Nephron (organoid): ENCODE measurements at regions not wholly inside any gene's neighbourhood (a gene's known extent, or its start where the extent isn't known, plus 50 kb on each side); places are given as distances from the start of the nearest gene placed in this dataset.
"Not testable (repeated sequence)": the region's sequence is repeated elsewhere in the genome, so short reads cannot be mapped to it uniquely, and the experiment has no call there.

Experiments used
- H3K27ac Mint-ChIP-seq, 3 experiments: 2 replicates each; pipeline ENCODE4 v1.8.0; 2020; ENCODE audit warnings: mixed read lengths in 3 of 3, mild to moderate bottlenecking in 2 of 3, moderate library complexity in 1 of 3
- H3K27me3 Mint-ChIP-seq: 2 replicates; pipeline ENCODE4 v1.8.0; 2021; ENCODE audit warnings: low read depth, mild to moderate bottlenecking, moderate library complexity, mixed read lengths
- H3K36me3 Mint-ChIP-seq: 2 replicates; pipeline ENCODE4 v1.8.0; 2020; ENCODE audit warnings: low read depth, mixed read lengths
- H3K4me1 Mint-ChIP-seq: 2 replicates; pipeline ENCODE4 v1.8.0; 2020; ENCODE audit warnings: mixed read lengths
- H3K4me3 Mint-ChIP-seq, 3 experiments: 2 replicates each; pipeline ENCODE4 v1.8.0; 2020; ENCODE audit warnings: mild to moderate bottlenecking in 3 of 3, mixed read lengths in 3 of 3, moderate library complexity in 2 of 3
- H3K9me3 Mint-ChIP-seq: 2 replicates; pipeline ENCODE4 v1.8.0; 2020; ENCODE audit warnings: mixed read lengths

GRCh38 chr1:120262791-120263751 lies 86.8 kb upstream of the SEC22B start:
- not testable (repeated sequence) for H3K9me3 Mint-ChIP-seq, H3K4me3 Mint-ChIP-seq, H3K4me1 Mint-ChIP-seq, H3K27ac Mint-ChIP-seq, H3K27me3 Mint-ChIP-seq, H3K36me3 Mint-ChIP-seq

DNA sequence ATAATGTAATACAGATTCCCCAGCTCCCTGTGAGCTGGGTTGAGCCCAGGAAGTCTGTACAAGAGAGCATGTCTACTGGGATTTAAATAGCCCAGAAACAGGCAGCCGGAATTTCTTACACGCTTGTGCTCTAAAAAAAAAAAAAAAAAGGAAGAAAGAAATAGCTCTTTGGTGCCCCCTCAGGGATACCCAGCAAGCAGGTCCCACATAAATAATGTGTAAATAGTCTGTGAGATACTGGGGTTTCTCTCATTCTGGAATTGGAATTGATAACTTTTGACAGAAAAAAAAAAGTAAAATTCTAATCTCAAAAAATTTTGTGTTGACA lies 81.4 kb upstream of the SEC22B start:
- not testable (repeated sequence) for H3K4me3 Mint-ChIP-seq, H3K27ac Mint-ChIP-seq

DNA sequence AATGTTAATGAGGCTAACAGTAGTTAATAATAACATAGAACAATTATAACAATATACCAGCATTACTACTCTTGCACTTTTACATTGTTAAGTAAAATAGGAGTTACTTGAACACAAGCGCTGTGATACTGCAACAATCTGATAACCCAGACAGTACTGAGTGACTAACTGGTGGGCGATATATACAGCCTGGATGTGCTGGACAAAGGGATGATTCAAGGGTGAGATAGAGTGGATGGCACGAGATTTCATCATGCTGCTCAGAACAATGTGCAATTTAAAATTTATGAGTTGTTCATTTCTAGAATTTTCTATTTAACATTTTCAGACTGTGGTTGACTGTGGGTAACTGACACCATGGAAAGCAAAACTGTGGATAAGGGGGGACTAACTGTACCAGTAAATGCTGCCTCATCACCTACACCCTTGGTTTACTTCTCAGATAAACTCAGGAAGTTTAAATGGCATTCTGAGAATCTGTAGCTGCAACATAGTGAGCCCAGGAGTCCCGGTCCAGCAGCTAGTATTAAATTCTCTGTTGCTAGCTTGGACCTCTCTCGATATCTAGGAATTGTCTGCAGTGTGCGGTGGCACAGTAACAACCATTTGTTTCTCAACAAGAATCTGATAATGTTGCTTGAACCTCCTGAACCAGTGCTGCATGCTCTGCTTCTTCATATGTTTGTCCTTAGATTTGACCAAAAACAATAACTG lies 80.9 kb upstream of the SEC22B start:
- H3K4me3 Mint-ChIP-seq, H3K27ac Mint-ChIP-seq, H3K36me3 Mint-ChIP-seq, H3K4me1 Mint-ChIP-seq, H3K9me3 Mint-ChIP-seq, H3K27me3 Mint-ChIP-seq: not testable (repeated sequence)

More for the DNA sequence above, 81.4 kb upstream of the SEC22B start:
- not testable (repeated sequence) for H3K9me3 Mint-ChIP-seq, H3K36me3 Mint-ChIP-seq, H3K27me3 Mint-ChIP-seq, H3K4me1 Mint-ChIP-seq

DNA sequence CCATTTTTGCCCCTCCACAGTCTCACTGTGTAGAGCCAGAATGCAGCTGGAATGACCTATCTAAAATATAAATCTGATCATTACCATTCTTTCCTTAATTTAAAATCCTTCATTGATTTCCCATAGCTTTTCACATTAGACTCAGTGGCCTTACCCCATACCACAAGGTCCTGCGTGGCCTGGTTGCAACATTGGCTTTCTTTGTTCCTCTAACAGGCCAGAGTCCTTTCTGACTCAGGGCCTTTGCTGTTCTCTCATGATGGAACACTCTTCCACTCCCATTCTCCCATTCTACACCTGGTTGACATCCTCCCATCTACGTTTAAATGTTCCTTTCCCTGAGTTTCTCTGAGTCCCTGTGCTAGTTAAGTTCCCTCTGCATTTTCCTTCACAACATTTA lies 74.4 kb upstream of the SEC22B start:
- not testable (repeated sequence) for H3K36me3 Mint-ChIP-seq, H3K27ac Mint-ChIP-seq, H3K4me3 Mint-ChIP-seq, H3K27me3 Mint-ChIP-seq, H3K4me1 Mint-ChIP-seq, H3K9me3 Mint-ChIP-seq

- not testable (repeated sequence) for H3K27me3 Mint-ChIP-seq, H3K27ac Mint-ChIP-seq
These were observed 72.6 kb upstream of the SEC22B start for GRCh38 chr1:120248726-120249427.

DNA sequence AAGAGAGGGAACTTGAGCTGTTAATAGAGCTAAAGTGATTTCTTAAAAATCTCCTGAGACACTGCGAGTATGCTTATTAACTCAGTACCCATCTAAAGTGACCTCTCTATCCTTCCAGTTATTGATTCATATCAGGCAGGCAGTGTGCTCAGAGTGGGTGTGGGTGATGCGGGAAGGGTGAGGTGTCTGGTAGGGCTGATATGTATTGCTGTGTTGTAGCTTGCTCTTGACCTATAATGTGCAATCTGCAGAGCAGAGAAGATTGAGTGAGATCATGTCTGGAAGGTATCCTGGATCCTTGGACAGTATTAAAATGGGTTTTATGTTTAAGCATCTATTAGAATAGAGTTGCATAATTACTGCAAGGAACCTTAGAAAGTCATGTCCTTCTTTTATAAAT lies 71.9 kb upstream of the SEC22B start:
- H3K4me3 Mint-ChIP-seq, H3K27ac Mint-ChIP-seq, H3K4me1 Mint-ChIP-seq, H3K36me3 Mint-ChIP-seq, H3K27me3 Mint-ChIP-seq, H3K9me3 Mint-ChIP-seq: not testable (repeated sequence)

More at GRCh38 chr1:120248726-120249427, 72.6 kb upstream of the SEC22B start:
- H3K36me3 Mint-ChIP-seq, H3K9me3 Mint-ChIP-seq, H3K4me3 Mint-ChIP-seq, H3K4me1 Mint-ChIP-seq: not testable (repeated sequence)

- H3K4me1 Mint-ChIP-seq, H3K4me3 Mint-ChIP-seq: not testable (repeated sequence)
These were observed 67.5 kb upstream of the SEC22B start for GRCh38 chr1:120243867-120244266.

DNA sequence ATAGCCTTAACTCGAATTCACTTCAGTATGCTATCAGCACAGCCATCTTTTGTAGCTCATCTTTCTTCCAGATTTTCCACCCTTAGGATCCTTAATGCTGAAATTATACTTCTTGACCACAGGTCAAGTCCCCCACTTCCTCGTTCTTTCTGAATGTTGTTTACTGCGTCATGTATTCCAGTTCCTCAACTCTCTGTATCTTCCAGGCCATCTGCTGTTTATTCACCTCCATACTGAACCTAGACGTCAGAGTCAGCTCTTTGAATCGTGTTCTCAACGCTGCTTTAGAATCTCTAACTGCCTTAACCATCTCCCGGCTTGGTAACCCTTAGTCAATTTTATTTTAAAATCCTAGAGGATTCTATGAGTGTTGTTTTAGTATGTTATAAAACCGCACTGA lies 66.3 kb upstream of the SEC22B start:
- not testable (repeated sequence) for H3K4me1 Mint-ChIP-seq, H3K27ac Mint-ChIP-seq, H3K4me3 Mint-ChIP-seq

More at GRCh38 chr1:120243867-120244266, 67.5 kb upstream of the SEC22B start:
- not testable (repeated sequence) for H3K36me3 Mint-ChIP-seq, H3K27ac Mint-ChIP-seq, H3K9me3 Mint-ChIP-seq, H3K27me3 Mint-ChIP-seq

GRCh38 chr1:120241868-120242267 lies 65.5 kb upstream of the SEC22B start:
- H3K36me3 Mint-ChIP-seq, H3K27ac Mint-ChIP-seq, H3K9me3 Mint-ChIP-seq, H3K4me1 Mint-ChIP-seq, H3K27me3 Mint-ChIP-seq, H3K4me3 Mint-ChIP-seq: not testable (repeated sequence)

More for the DNA sequence above, 66.3 kb upstream of the SEC22B start:
- not testable (repeated sequence) for H3K9me3 Mint-ChIP-seq, H3K36me3 Mint-ChIP-seq, H3K27me3 Mint-ChIP-seq

DNA sequence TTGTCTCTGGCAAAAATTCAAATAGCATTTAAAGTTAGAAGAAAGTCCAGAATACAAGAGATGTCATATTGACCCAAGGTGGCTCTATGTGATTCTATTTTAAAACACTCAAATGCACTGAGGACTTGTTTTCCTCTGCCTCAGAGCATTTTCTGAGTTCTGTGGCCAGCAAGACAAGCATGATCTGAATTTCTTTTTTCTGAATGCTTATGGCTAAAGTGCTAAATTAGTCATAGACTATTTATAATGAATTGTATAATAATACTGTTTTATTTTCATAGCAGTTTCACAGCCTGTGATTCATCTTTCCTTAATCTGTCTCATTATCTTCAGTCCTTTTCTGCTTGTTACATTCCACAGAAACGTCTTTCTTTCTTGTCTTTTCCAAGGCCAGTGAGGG lies 63.9 kb upstream of the SEC22B start:
- H3K27me3 Mint-ChIP-seq, H3K9me3 Mint-ChIP-seq, H3K4me1 Mint-ChIP-seq, H3K27ac Mint-ChIP-seq, H3K36me3 Mint-ChIP-seq, H3K4me3 Mint-ChIP-seq: not testable (repeated sequence)

- not testable (repeated sequence) for H3K36me3 Mint-ChIP-seq, H3K4me3 Mint-ChIP-seq, H3K4me1 Mint-ChIP-seq, H3K27ac Mint-ChIP-seq, H3K27me3 Mint-ChIP-seq, H3K9me3 Mint-ChIP-seq
These were observed 63.0 kb upstream of the SEC22B start for GRCh38 chr1:120239351-120239750.

GRCh38 chr1:120238867-120239266 lies 62.5 kb upstream of the SEC22B start:
- H3K4me3 Mint-ChIP-seq, H3K4me1 Mint-ChIP-seq, H3K27me3 Mint-ChIP-seq, H3K9me3 Mint-ChIP-seq, H3K36me3 Mint-ChIP-seq, H3K27ac Mint-ChIP-seq: not testable (repeated sequence)

DNA sequence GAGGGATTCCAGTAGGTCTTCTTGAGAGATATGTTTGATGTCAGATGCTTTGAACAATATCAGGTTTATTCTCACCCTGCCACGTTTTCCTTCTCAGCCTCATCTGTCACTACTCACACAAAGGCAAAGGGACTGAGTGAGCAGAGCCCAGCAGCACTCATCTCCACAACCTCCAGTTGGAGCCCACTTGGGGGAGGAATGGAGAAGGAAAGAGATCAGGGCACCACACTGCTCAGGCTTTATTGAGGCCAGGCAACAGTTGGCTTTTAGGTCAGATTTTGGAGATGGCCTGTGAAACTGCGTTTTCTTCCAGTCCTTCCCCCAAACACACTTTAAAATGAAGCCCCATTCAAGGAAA lies 57.3 kb upstream of the SEC22B start:
- not testable (repeated sequence) for H3K27ac Mint-ChIP-seq, H3K4me3 Mint-ChIP-seq, H3K4me1 Mint-ChIP-seq, H3K9me3 Mint-ChIP-seq, H3K27me3 Mint-ChIP-seq, H3K36me3 Mint-ChIP-seq

- H3K4me1 Mint-ChIP-seq, H3K27ac Mint-ChIP-seq, H3K4me3 Mint-ChIP-seq, H3K9me3 Mint-ChIP-seq, H3K27me3 Mint-ChIP-seq, H3K36me3 Mint-ChIP-seq: not testable (repeated sequence)
These were observed 56.7 kb upstream of the SEC22B start for GRCh38 chr1:120232834-120233660.
